Left lung (tissue), 4 donors: ENCODE measurements at regions not wholly inside any gene's neighbourhood (a gene's known extent, or its start where the extent isn't known, plus 50 kb on each side); places are given as distances from the start of the nearest gene placed in this dataset.

Experiments
- ATAC-seq: fragments of 200-7000 bp; cut with Tn5 transposase; one replicate; pipeline ENCODE4 v1.9.1; 2020; ENCODE audit warnings: moderate library complexity
- DNase-seq, 4 donors: peaks; one replicate each; pipeline ENCODE4 v3.0.0-alpha.2; 2013 to 2020
- H3K27ac ChIP-seq, 2 donors: fragments of 200-600 bp; sonication (generic) in 1 of 2; one replicate each; pipeline versions ENCODE4 v1.5.0 to v1.8.0; 2020 to 2021
- H3K27me3 ChIP-seq, 2 donors: fragments of 200-600 bp; sonication (generic) in 1 of 2; one replicate each; pipeline versions ENCODE4 v1.5.0 to v1.8.0; 2020 to 2021
- H3K36me3 ChIP-seq, 2 donors: fragments of 200-600 bp; sonication (generic) in 1 of 2; one replicate each; pipeline versions ENCODE4 v1.5.0 to v1.8.0; 2020 to 2021
- H3K4me1 ChIP-seq, 2 donors: fragments of 200-600 bp; one replicate each; pipeline ENCODE4 v1.8.0; 2021
- H3K4me3 ChIP-seq, 2 donors: fragments of 200-600 bp; sonication (generic) in 1 of 2; one replicate each; pipeline versions ENCODE4 v1.5.0 to v1.8.0; 2020 to 2021; ENCODE audit warnings: mild to moderate bottlenecking in 1 of 2
- H3K9me3 ChIP-seq, 2 donors: fragments of 200-600 bp; sonication (generic) in 1 of 2; one replicate each; pipeline versions ENCODE4 v1.5.0 to v1.8.0; 2020 to 2021
- intact Hi-C, 2 donors: fragments of 100-400 bp; cut with DNase I; formaldehyde crosslinking; loops; one replicate each; pipeline versions ENCODE4 v1.11.2 to v1.14.2; 2022
- TF ChIP-seq, protein P1 (sequence below), 2 donors: fragments of 200-600 bp; sonication (generic) in 1 of 2; IDR thresholded peaks; one replicate each; pipeline versions ENCODE4 v1.5.0 to v1.8.0; 2021; ENCODE audit warnings: antibody characterized with exemption in 2 of 2
- donor health status: DM: no; HTN: yes; CAD: no.
- donor health status: DM: no; HTN: no; CAD: no.

GRCh38 chr6:41460742-41461336 lies 85.3 kb upstream of the FOXP4 start:
- intact Hi-C loops, result loop anchor here in 1 of 2 donors (5.0 kb wide), 1 partner anchor 131 kb away; no protein-coding TSS in a partner anchor
- TF ChIP-seq, protein P1, sequence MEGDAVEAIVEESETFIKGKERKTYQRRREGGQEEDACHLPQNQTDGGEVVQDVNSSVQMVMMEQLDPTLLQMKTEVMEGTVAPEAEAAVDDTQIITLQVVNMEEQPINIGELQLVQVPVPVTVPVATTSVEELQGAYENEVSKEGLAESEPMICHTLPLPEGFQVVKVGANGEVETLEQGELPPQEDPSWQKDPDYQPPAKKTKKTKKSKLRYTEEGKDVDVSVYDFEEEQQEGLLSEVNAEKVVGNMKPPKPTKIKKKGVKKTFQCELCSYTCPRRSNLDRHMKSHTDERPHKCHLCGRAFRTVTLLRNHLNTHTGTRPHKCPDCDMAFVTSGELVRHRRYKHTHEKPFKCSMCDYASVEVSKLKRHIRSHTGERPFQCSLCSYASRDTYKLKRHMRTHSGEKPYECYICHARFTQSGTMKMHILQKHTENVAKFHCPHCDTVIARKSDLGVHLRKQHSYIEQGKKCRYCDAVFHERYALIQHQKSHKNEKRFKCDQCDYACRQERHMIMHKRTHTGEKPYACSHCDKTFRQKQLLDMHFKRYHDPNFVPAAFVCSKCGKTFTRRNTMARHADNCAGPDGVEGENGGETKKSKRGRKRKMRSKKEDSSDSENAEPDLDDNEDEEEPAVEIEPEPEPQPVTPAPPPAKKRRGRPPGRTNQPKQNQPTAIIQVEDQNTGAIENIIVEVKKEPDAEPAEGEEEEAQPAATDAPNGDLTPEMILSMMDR (IDR thresholded peaks at IDR 0.05), result no peak
- H3K27ac ChIP-seq, result no peak overlapping the region
- no peaks in the 10 kb centered on the region for H3K9me3 ChIP-seq
- no peaks in the 10 kb centered on the region for H3K36me3 ChIP-seq
- H3K4me3 ChIP-seq, result no peak overlapping the region
- no peak for DNase-seq
- peaks cover 0 to 5% of the 10 kb centered on the region in 2 donors for H3K27me3 ChIP-seq
- no peak for ATAC-seq
- H3K4me1 ChIP-seq, result no peaks in the 10 kb centered on the region

GRCh38 chr6:41462033-41462432 lies 84.1 kb upstream of the FOXP4 start:
- intact Hi-C loops, result loop anchor here in 1 of 2 donors (5.0 kb wide), 1 partner anchor 130 kb away; no protein-coding TSS in a partner anchor
- no peak overlapping the region for H3K27ac ChIP-seq

GRCh38 chr6:41463062-41463930 lies 82.9 kb upstream of the FOXP4 start:
- Histone ChIP-seq H3K27ac (no peak overlapping the region), H3K36me3 (no peaks in the 10 kb centered on the region), H3K27me3 (peaks cover 0 to 13% of the 10 kb centered on the region in 2 donors), H3K4me1 (no peaks in the 10 kb centered on the region), H3K9me3 (no peaks in the 10 kb centered on the region), H3K4me3 (no peak overlapping the region)
- DNase-seq, result peak in 2 of 4 donors; percentile 64 to 80
- TF ChIP-seq, protein P1 (IDR thresholded peaks at IDR 0.05), result peak; percentile 44 to 56
- ATAC-seq, result peak; percentile 97
- intact Hi-C loops, result loop anchor here in 1 of 2 donors (5.0 kb wide), 1 partner anchor 129 kb away; no protein-coding TSS in a partner anchor

More at GRCh38 chr6:41462033-41462432, 84.1 kb upstream of the FOXP4 start:
- H3K36me3 ChIP-seq, result no peaks in the 10 kb centered on the region
- peaks cover 0 to 5% of the 10 kb centered on the region in 2 donors for H3K27me3 ChIP-seq
- no peak for DNase-seq
- TF ChIP-seq, protein P1 (IDR thresholded peaks at IDR 0.05), result no peak
- ATAC-seq, result no peak
- H3K4me1 ChIP-seq, result no peaks in the 10 kb centered on the region
- H3K9me3 ChIP-seq, result no peaks in the 10 kb centered on the region
- no peak overlapping the region for H3K4me3 ChIP-seq

DNA sequence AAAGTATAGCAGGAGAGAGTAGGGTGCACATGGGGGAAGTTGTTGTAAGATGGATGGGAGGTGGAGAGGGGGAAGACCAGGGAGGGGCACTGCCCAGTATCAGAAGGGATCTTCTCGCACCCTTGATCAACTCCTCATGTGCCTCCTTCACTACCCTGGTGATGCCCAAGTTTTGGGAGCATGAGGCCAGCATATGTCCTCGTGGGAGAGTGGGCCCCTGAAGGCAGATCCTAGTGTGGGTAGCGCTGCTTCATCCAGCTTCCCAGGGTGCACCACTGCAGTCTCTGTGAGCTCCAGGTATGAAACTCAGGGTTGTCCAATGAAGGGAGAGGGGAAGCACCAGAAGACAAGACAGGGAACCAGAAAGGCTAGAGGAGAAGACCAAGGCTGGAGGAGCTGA lies 82.2 kb upstream of the FOXP4 start:
- intact Hi-C loops, result loop anchor here in 1 of 2 donors (5.0 kb wide), 1 partner anchor 128 kb away; no protein-coding TSS in a partner anchor
- peaks cover 0 to 20% of the 10 kb centered on the region in 2 donors for H3K27me3 ChIP-seq
- H3K4me3 ChIP-seq, result no peak overlapping the region
- no peaks in the 10 kb centered on the region for H3K4me1 ChIP-seq
- no peak overlapping the region for H3K27ac ChIP-seq
- H3K9me3 ChIP-seq, result no peaks in the 10 kb centered on the region
- no peaks in the 10 kb centered on the region for H3K36me3 ChIP-seq
- TF ChIP-seq, protein P1 (IDR thresholded peaks at IDR 0.05), result no peak
- no peak for ATAC-seq
- no peak for DNase-seq

DNA sequence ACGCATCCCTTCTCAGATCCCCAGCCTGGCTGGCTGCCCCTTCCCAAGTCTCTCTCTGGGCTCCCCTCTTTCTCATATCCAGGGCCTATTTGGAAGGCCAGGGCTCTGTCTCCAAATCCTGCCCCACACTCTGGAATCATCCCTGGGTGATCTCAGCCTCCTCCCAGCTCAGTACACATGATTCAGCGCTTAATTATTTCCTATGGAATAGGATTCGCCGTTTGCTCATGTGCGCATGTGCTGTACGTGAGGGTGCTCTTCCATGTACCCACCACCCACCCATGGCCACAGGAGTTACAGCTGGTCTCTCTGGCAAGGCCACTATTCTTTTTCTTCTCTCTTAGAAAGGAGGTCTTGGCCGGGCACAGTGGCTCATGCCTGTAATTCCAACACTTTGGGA lies 81.7 kb upstream of the FOXP4 start:
- Histone ChIP-seq H3K27ac (no peak overlapping the region), H3K27me3 (peaks cover 0 to 25% of the 10 kb centered on the region in 2 donors), H3K36me3 (no peaks in the 10 kb centered on the region), H3K4me3 (no peak overlapping the region), H3K4me1 (no peaks in the 10 kb centered on the region), H3K9me3 (no peaks in the 10 kb centered on the region)
- DNase-seq (no peak), ATAC-seq (no peak)
- TF ChIP-seq, protein P1 (IDR thresholded peaks at IDR 0.05), result no peak
- intact Hi-C loops, result loop anchor here in 1 of 2 donors (5.0 kb wide), 1 partner anchor 128 kb away; no protein-coding TSS in a partner anchor
